H1 (cell line): ENCODE measurements at regions not wholly inside any gene's neighbourhood (a gene's known extent, or its start where the extent isn't known, plus 50 kb on each side); places are given as distances from the start of the nearest gene placed in this dataset.
A peak's percentile ranks its signal among the peaks of the same experiment; 100 is the strongest.

ENCODE experiments used
- CTCF ChIA-PET: fragments of 300-600 bp; sonication (Branson Sonifier 250); formaldehyde crosslinking; loops from one replicate; lab custom pipeline; 2021; ENCODE audit not compliant: partially characterized antibody; lab: Charles Lee
- POLR2A ChIA-PET: fragments of 300-600 bp; sonication (Branson Sonifier 250); formaldehyde crosslinking; loops from one replicate; lab custom pipeline; 2021; ENCODE audit warnings: inconsistent platforms; ENCODE audit not compliant: partially characterized antibody; lab: Charles Lee
- DNase-seq, 2 experiments: peaks; one replicate each; pipeline versions ENCODE4 v3.0.0 to v3.0.0-alpha.2; 2010 to 2022; ENCODE audit warnings: low spot score in 2 of 2, low read depth in 1 of 2, mixed read lengths in 1 of 2
- FAIRE-seq: peaks from 2 replicates; lab custom pipeline; 2011; peaks lifted over from hg19 to GRCh38; lab: Jason Lieb, UNC
- H2AFZ ChIP-seq: 2 replicates; pipeline ENCODE4 v1.8.1; 2012; ENCODE audit warnings: low read length, inconsistent platforms
- H2AK5ac ChIP-seq: 2 replicates; pipeline ENCODE4 v1.6.1; 2013; ENCODE audit warnings: low read depth, low read length
- H2BK120ac ChIP-seq: replicated peaks from 2 replicates; pipeline ENCODE3; 2013; ENCODE audit warnings: low read depth, low read length, inconsistent platforms
- H2BK12ac ChIP-seq: 2 replicates; pipeline ENCODE4 v1.6.1; 2013; ENCODE audit warnings: low read depth, low read length
- H2BK15ac ChIP-seq: 2 replicates; pipeline ENCODE4 v1.6.1; 2013; ENCODE audit warnings: low read length
- H2BK20ac ChIP-seq: 2 replicates; pipeline ENCODE4 v1.6.1; 2013; ENCODE audit warnings: low read length
- H2BK5ac ChIP-seq: 2 replicates; pipeline ENCODE4 v1.6.1; 2013; ENCODE audit warnings: low read depth, low read length
- H3K14ac ChIP-seq: 2 replicates; pipeline ENCODE4 v1.6.1; 2013; ENCODE audit warnings: inconsistent platforms; ENCODE audit not compliant: insufficient read length
- H3K18ac ChIP-seq: 2 replicates; pipeline ENCODE4 v1.6.1; 2013; ENCODE audit warnings: low read length; ENCODE audit errors: extremely low read depth
- H3K23ac ChIP-seq: 2 replicates; pipeline ENCODE4 v1.6.1; 2013; ENCODE audit warnings: inconsistent platforms; ENCODE audit not compliant: insufficient read length
- H3K23me2 ChIP-seq: 2 replicates; pipeline ENCODE4 v1.6.1; 2013; ENCODE audit warnings: low read depth, low read length
- H3K27ac ChIP-seq: 2 replicates; pipeline ENCODE4 v1.6.1; 2011; ENCODE audit warnings: low read depth, low read length, inconsistent platforms
- H3K27me3 ChIP-seq, 4 experiments: replicated peaks in 1 of 4; 1 replicate in 1 of 4; 2 replicates in 3 of 4; pipeline versions ENCODE4 v1.6.1 to v1.8.1; 2011 to 2013; ENCODE audit warnings: low read length in 3 of 4, mild to moderate bottlenecking in 3 of 4, inconsistent platforms in 2 of 4, mixed read lengths in 2 of 4, moderate library complexity in 1 of 4; ENCODE audit not compliant: control insufficient read depth in 3 of 4, insufficient read depth in 3 of 4; ENCODE audit errors: extremely low read depth in 1 of 4
- H3K36me3 ChIP-seq, 4 experiments: 2 replicates each; pipeline versions ENCODE4 v1.6.1 to v1.8.1; 2011 to 2013; ENCODE audit warnings: mild to moderate bottlenecking in 4 of 4, low read length in 3 of 4, moderate library complexity in 2 of 4, control low read depth in 1 of 4, inconsistent platforms in 1 of 4; ENCODE audit not compliant: insufficient read depth in 4 of 4, control insufficient read depth in 2 of 4
- H3K4ac ChIP-seq: replicated peaks from 2 replicates; pipeline ENCODE3; 2013; ENCODE audit warnings: low read length, low read depth, mixed read lengths, inconsistent platforms; ENCODE audit not compliant: insufficient read length
- H3K4me1 ChIP-seq, 4 experiments: replicated peaks in 1 of 4; 1 replicate in 1 of 4; 2 replicates in 3 of 4; pipeline versions ENCODE4 v1.6.1 to v1.8.1; 2011 to 2013; ENCODE audit warnings: low read length in 3 of 4, inconsistent platforms in 2 of 4, mixed read lengths in 1 of 4; ENCODE audit not compliant: insufficient read depth in 4 of 4, control insufficient read depth in 3 of 4
- H3K4me2 ChIP-seq, 2 experiments: 2 replicates each; pipeline versions ENCODE4 v1.6.1 to v1.8.1; 2011 to 2013; ENCODE audit warnings: low read depth in 2 of 2, low read length in 2 of 2, control low read depth in 1 of 2, inconsistent platforms in 1 of 2, mild to moderate bottlenecking in 1 of 2; ENCODE audit not compliant: insufficient read depth in 1 of 2
- H3K4me3 ChIP-seq, 4 experiments: fragments of 200-600, 300-600 bp in 1 of 4; sonication (generic), shearing (Covaris generic), sonication (Bioruptor Twin) in 1 of 4; 2 replicates each; pipeline versions ENCODE4 v1.5.1 to v1.8.1; 2011 to 2016; ENCODE audit warnings: low read length in 4 of 4, low read depth in 3 of 4, control low read depth in 2 of 4, inconsistent platforms in 2 of 4, mild to moderate bottlenecking in 2 of 4, mixed read lengths in 1 of 4, moderate library complexity in 1 of 4; ENCODE audit not compliant: insufficient read depth in 2 of 4; ENCODE audit errors: extremely low read depth in 1 of 4
- H3K56ac ChIP-seq: replicated peaks from 2 replicates; pipeline ENCODE3; 2013; ENCODE audit warnings: low read depth, mild to moderate bottlenecking, mixed read lengths, low read length, inconsistent platforms; ENCODE audit not compliant: insufficient read length
- H3K79me1 ChIP-seq: 2 replicates; pipeline ENCODE4 v1.6.1; 2013; ENCODE audit warnings: low read depth, low read length, control low read depth
- H3K79me2 ChIP-seq, 2 experiments: 2 replicates each; pipeline versions ENCODE4 v1.6.1 to v1.8.1; 2012 to 2013; ENCODE audit warnings: low read length in 2 of 2, mild to moderate bottlenecking in 2 of 2, inconsistent platforms in 1 of 2; ENCODE audit not compliant: insufficient read depth in 2 of 2, control insufficient read depth in 1 of 2
- H3K9ac ChIP-seq, 4 experiments: replicated peaks in 1 of 4; 1 replicate in 1 of 4; 2 replicates in 3 of 4; pipeline versions ENCODE4 v1.6.1 to v1.8.1; 2011 to 2013; ENCODE audit warnings: low read depth in 3 of 4, low read length in 3 of 4, control low read depth in 2 of 4, mild to moderate bottlenecking in 2 of 4, moderate library complexity in 2 of 4, inconsistent platforms in 1 of 4; ENCODE audit errors: extremely low read depth in 1 of 4
- H3K9me3 ChIP-seq, 2 experiments: 2 replicates each; pipeline versions ENCODE4 v1.6.1 to v1.8.1; 2012 to 2013; ENCODE audit warnings: mild to moderate bottlenecking in 2 of 2, moderate library complexity in 2 of 2, control low read depth in 1 of 2, inconsistent platforms in 1 of 2, low read depth in 1 of 2, low read length in 1 of 2, mixed read lengths in 1 of 2; ENCODE audit not compliant: insufficient read depth in 2 of 2
- H4K20me1 ChIP-seq, 2 experiments: replicated peaks in 1 of 2; 2 replicates each; pipeline versions ENCODE3 to v1.8.1; 2011 to 2013; ENCODE audit warnings: inconsistent platforms in 2 of 2, low read length in 2 of 2, mild to moderate bottlenecking in 1 of 2; ENCODE audit not compliant: insufficient read depth in 2 of 2, control insufficient read depth in 1 of 2
- H4K5ac ChIP-seq: 2 replicates; pipeline ENCODE4 v1.6.1; 2013; ENCODE audit warnings: low read length, low read depth, mixed read lengths, inconsistent platforms; ENCODE audit not compliant: insufficient read length
- H4K8ac ChIP-seq: 2 replicates; pipeline ENCODE4 v1.8.0; 2013; ENCODE audit warnings: mild to moderate bottlenecking, moderate library complexity, low read length, inconsistent platforms; ENCODE audit not compliant: insufficient read depth; ENCODE audit errors: extremely low read depth
- H4K91ac ChIP-seq: replicated peaks from 2 replicates; pipeline ENCODE3; 2013; ENCODE audit warnings: low read length, mixed read lengths, inconsistent platforms; ENCODE audit not compliant: insufficient read length
- KDM5A ChIP-seq: fragments of 200-600 bp; IDR thresholded peaks from 2 replicates; pipeline ENCODE4 v1.7.1; 2012; ENCODE audit warnings: mild to moderate bottlenecking, low read length, inconsistent platforms, mixed read lengths
- RNF2 ChIP-seq: fragments of 200-900, 300-1000 bp; sonication (generic); IDR thresholded peaks from 2 replicates; pipeline ENCODE4 v1.7.1; 2016; ENCODE audit warnings: borderline replicate concordance, low read depth, mild to moderate bottlenecking, antibody characterized with exemption, low read length; ENCODE audit not compliant: poor library complexity, severe bottlenecking; ENCODE audit errors: missing control alignments
- SP2 ChIP-seq: IDR thresholded peaks from 2 replicates; pipeline ENCODE4 v1.6.1; 2012; ENCODE audit warnings: mild to moderate bottlenecking, low read length, inconsistent platforms
- WGBS, 2 experiments: shearing (Covaris generic) in 1 of 2; methylation state at CpG; one replicate each; pipeline versions ENCODE4 v1.1.6 to v1.1.7; 2013 to 2015; ENCODE audit warnings: low lambda C conversion rate in 2 of 2, mixed read lengths in 2 of 2, inconsistent platforms in 1 of 2, low coverage in 1 of 2, missing lambda C conversion rate in 1 of 2; ENCODE audit not compliant: insufficient replicate concordance in 2 of 2, insufficient coverage in 1 of 2, insufficient read length in 1 of 2; ENCODE audit errors: extremely low coverage in 1 of 2, missing lambda C conversion rate in 1 of 2; 5-methylcytosine and 5-hydroxymethylcytosine counted together

- no peak overlapping the region for H3K4me2 ChIP-seq
- H4K8ac ChIP-seq = no peak overlapping the region; the same call in 1 of the 2 replicates
- no peak overlapping the region for H2BK12ac ChIP-seq
- no peak overlapping the region for H3K14ac ChIP-seq
- H2BK120ac ChIP-seq = no peak overlapping the region
- ChIA-PET POLR2A (no interaction called here), CTCF (no interaction called here)
- no peaks in the 10 kb centered on the region for H3K27me3 ChIP-seq
- H2BK20ac ChIP-seq = no peak overlapping the region
- H3K4me3 ChIP-seq = no peak overlapping the region
- 80% methylated on average over 9 of the region's 9 CpGs; no CpG with 5 or more reads in 1 of the 2 experiments for WGBS, 2 experiments
- no peak overlapping the region for H2BK5ac ChIP-seq
- no peak overlapping the region for H3K56ac ChIP-seq
- no peaks in the 10 kb centered on the region for H4K20me1 ChIP-seq
- H3K23me2 ChIP-seq = no peaks in the 10 kb centered on the region
- no peak overlapping the region for H3K9ac ChIP-seq
- H3K4ac ChIP-seq = no peak overlapping the region
- H2AFZ ChIP-seq = peak overlapping the region; percentile 70
- no peak overlapping the region for H3K23ac ChIP-seq
- no peak overlapping the region for H2AK5ac ChIP-seq
- no peak overlapping the region for H3K27ac ChIP-seq
- no peaks in the 10 kb centered on the region for H3K79me1 ChIP-seq
- TF ChIP-seq SP2 (no peak), KDM5A (no peak), RNF2 (no peak)
- TF ChIP-seq, all 59 proteins: peak for 0
- FAIRE-seq = no peak
- Histone ChIP-seq H3K9me3 (no peaks in the 10 kb centered on the region), H3K4me1 (no peaks in the 10 kb centered on the region), H4K91ac (no peak overlapping the region), H3K36me3 (no peaks in the 10 kb centered on the region), H3K79me2 (no peaks in the 10 kb centered on the region), H2BK15ac (no peak overlapping the region), H3K18ac (no peak overlapping the region), H4K5ac (no peak overlapping the region)
- no peak for DNase-seq
Measured at GRCh38 chr6:54614499-54615195, 231.9 kb upstream of the FAM83B start.
